ENCODE measurements at regions not wholly inside any gene's neighbourhood (a gene's known extent, or its start where the extent isn't known, plus 50 kb on each side); places are given as distances from the start of the nearest gene placed in this dataset.
A peak's percentile ranks its signal among the peaks of the same experiment; 100 is the strongest.

DNA sequence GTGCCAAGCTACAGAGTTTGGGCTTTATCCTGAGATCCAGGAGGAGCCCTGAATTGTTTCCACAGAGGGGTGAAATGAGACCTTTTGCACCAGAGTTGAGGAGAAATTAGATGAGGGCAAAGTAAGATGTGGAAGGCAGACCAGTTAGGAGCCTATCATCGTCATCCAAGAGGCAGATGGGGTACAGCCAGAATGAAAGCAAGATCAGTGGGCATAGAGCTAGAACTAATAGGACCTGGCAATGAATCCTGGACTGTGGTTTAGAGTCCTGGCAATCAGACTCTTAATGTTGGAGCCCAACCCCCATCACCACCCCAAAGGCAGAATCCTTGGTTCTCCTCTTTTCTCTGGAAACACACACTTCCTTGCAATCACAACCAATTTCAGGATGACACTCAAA lies 166.6 kb upstream of the HMGA2 start:
- Histone ChIP-seq H3K9me1 (ENCODE audit: control insufficient read depth, insufficient read depth, low read length) (no peaks in the 10 kb centered on the region), H3K27ac (ENCODE audit: extremely low read depth, low read depth, low read length) (peak overlapping the region; percentile 61; the same call in 2 of the 3 replicates), H3K9me3 (replicated peaks; ENCODE audit: control insufficient read depth, insufficient read depth, low read depth, low read length) (no peaks in the 10 kb centered on the region), H2AFZ (ENCODE audit: low read depth, low read length) (peak overlapping the region; percentile 29; the same call in 1 of the 2 replicates), H3K9ac (ENCODE audit: insufficient read depth in 1 of 2, low read depth in 2 of 2, low read length in 2 of 2) (no peak overlapping the region), H3K4me1 (replicated peaks in 1 of 2; ENCODE audit: control insufficient read depth in 2 of 2, insufficient read depth in 2 of 2, low read length in 2 of 2) (peaks cover 0 to 40% of the 10 kb centered on the region in 2 experiments; a peak in 3 of 5 replicates), H3K4me3 (no peak overlapping the region), H3K79me2 (ENCODE audit: control insufficient read depth, insufficient read depth, low read length) (no peaks in the 10 kb centered on the region), H3K4me2 (ENCODE audit: insufficient read depth, low read length) (no peak overlapping the region), H3K27me3 (ENCODE audit: control insufficient read depth in 2 of 2, insufficient read depth in 2 of 2, low read length in 2 of 2) (no peaks in the 10 kb centered on the region), H4K20me1 (replicated peaks; ENCODE audit: control insufficient read depth, insufficient read depth, low read length) (no peaks in the 10 kb centered on the region), H3K36me3 (ENCODE audit: control insufficient read depth, insufficient read depth, low read length) (no peaks in the 10 kb centered on the region)
- POLR2A ChIA-PET, result no interaction called here
- intact Hi-C loops (cut with micrococcal nuclease), result no loop called here
- no TSS peak for BruUV-seq (replicated peaks)
- FAIRE-seq (no peak), DNase-seq (ENCODE audit: extremely low read depth in 1 of 4, low spot score in 3 of 4) (no peak), ATAC-seq (no peak)
- in situ Hi-C loops (cut with MboI), result no loop called here
- 46% methylated on average over 1 of the region's 1 CpG for whole genome bisulfite sequencing (ENCODE audit: insufficient coverage, low coverage, missing lambda C conversion rate)
- CTCF ChIA-PET (ENCODE audit: low intra/inter-chr PET ratio), result no interaction called here
- no peak for TF ChIP-seq FOXK2 (conservative IDR thresholded peaks at IDR 0.05 in 1 of 2, IDR thresholded peaks at IDR 0.05 in 1 of 2; ENCODE audit: low read depth in 2 of 2)

GRCh38 chr12:65658360-65658759 lies 165.9 kb upstream of the HMGA2 start:
- ChIA-PET POLR2A (no interaction called here), CTCF (ENCODE audit: low intra/inter-chr PET ratio) (no interaction called here)
- Histone ChIP-seq H3K4me1 (replicated peaks in 1 of 2; ENCODE audit: control insufficient read depth in 2 of 2, insufficient read depth in 2 of 2, low read length in 2 of 2) (peaks cover 0 to 42% of the 10 kb centered on the region in 2 experiments; a peak in 3 of 5 replicates), H3K27ac (ENCODE audit: extremely low read depth, low read depth, low read length) (no peak overlapping the region), H2AFZ (ENCODE audit: low read depth, low read length) (no peak overlapping the region), H3K4me2 (ENCODE audit: insufficient read depth, low read length) (no peak overlapping the region), H3K27me3 (ENCODE audit: control insufficient read depth in 2 of 2, insufficient read depth in 2 of 2, low read length in 2 of 2) (no peaks in the 10 kb centered on the region), H3K9me1 (ENCODE audit: control insufficient read depth, insufficient read depth, low read length) (no peaks in the 10 kb centered on the region), H4K20me1 (replicated peaks; ENCODE audit: control insufficient read depth, insufficient read depth, low read length) (no peaks in the 10 kb centered on the region), H3K4me3 (no peak overlapping the region), H3K79me2 (ENCODE audit: control insufficient read depth, insufficient read depth, low read length) (no peaks in the 10 kb centered on the region), H3K36me3 (ENCODE audit: control insufficient read depth, insufficient read depth, low read length) (no peaks in the 10 kb centered on the region), H3K9ac (ENCODE audit: insufficient read depth in 1 of 2, low read depth in 2 of 2, low read length in 2 of 2) (no peak overlapping the region), H3K9me3 (replicated peaks; ENCODE audit: control insufficient read depth, insufficient read depth, low read depth, low read length) (no peaks in the 10 kb centered on the region)
- intact Hi-C loops (cut with micrococcal nuclease), result no loop called here
- FAIRE-seq, result no peak
- BruUV-seq (replicated peaks), result no TSS peak
- DNase-seq (ENCODE audit: extremely low read depth in 1 of 4, low spot score in 3 of 4), result no peak
- no peak for ATAC-seq
- WGBS (ENCODE audit: insufficient coverage, low coverage, missing lambda C conversion rate), result 57% methylated on average over 2 of the region's 2 CpGs
- in situ Hi-C loops (cut with MboI), result no loop called here
- TF ChIP-seq ETS1 (conservative IDR thresholded peaks at IDR 0.05; ENCODE audit: control insufficient read depth, low read depth, low read length) (no peak), ARHGAP35 (IDR thresholded peaks at IDR 0.05; ENCODE audit: partially characterized antibody) (no peak), ZFP30 (CRISPR knock-in tag; IDR thresholded peaks at IDR 0.05; ENCODE audit: borderline replicate concordance) (no peak), NR4A1 (CRISPR knock-in tag; IDR thresholded peaks at IDR 0.05) (no peak), NR4A1 (tag; IDR thresholded peaks at IDR 0.05) (no peak), ZNF436 (CRISPR knock-in tag; IDR thresholded peaks at IDR 0.05) (no peak), DMBX1 (CRISPR knock-in tag; IDR thresholded peaks at IDR 0.05; ENCODE audit: borderline replicate concordance) (peak; percentile 45; the same call in 1 of the 2 replicates)
- TF ChIP-seq, protein P1, sequence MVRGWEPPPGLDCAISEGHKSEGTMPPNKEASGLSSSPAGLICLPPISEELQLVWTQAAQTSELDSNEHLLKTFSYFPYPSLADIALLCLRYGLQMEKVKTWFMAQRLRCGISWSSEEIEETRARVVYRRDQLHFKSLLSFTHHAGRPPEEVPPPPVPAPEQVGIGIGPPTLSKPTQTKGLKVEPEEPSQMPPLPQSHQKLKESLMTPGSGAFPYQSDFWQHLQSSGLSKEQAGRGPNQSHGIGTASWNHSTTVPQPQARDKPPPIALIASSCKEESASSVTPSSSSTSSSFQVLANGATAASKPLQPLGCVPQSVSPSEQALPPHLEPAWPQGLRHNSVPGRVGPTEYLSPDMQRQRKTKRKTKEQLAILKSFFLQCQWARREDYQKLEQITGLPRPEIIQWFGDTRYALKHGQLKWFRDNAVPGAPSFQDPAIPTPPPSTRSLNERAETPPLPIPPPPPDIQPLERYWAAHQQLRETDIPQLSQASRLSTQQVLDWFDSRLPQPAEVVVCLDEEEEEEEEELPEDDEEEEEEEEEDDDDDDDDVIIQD (CRISPR knock-in tag; IDR thresholded peaks at IDR 0.05), result no peak
- TF ChIP-seq, protein P2, sequence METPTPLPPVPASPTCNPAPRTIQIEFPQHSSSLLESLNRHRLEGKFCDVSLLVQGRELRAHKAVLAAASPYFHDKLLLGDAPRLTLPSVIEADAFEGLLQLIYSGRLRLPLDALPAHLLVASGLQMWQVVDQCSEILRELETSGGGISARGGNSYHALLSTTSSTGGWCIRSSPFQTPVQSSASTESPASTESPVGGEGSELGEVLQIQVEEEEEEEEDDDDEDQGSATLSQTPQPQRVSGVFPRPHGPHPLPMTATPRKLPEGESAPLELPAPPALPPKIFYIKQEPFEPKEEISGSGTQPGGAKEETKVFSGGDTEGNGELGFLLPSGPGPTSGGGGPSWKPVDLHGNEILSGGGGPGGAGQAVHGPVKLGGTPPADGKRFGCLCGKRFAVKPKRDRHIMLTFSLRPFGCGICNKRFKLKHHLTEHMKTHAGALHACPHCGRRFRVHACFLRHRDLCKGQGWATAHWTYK (CRISPR knock-in tag; IDR thresholded peaks at IDR 0.05), result no peak
